ENCODE measurements at regions not wholly inside any gene's neighbourhood (a gene's known extent, or its start where the extent isn't known, plus 50 kb on each side); places are given as distances from the start of the nearest gene placed in this dataset.
A peak's percentile ranks its signal among the peaks of the same experiment; 100 is the strongest.
"Not testable (repeated sequence)": the region's sequence is repeated elsewhere in the genome, so short reads cannot be mapped to it uniquely, and the experiment has no call there.

GRCh38 chr5:138678826-138679225, 74.4 kb upstream of the CTNNA1 start:
- not testable (repeated sequence) for DNase-seq; H3K4me3 Mint-ChIP-seq; ATAC-seq (replicated peaks in 1 of 2); H3K4me1 Mint-ChIP-seq (ENCODE audit: low read depth); H3K27ac Mint-ChIP-seq
- H3K9me3 Mint-ChIP-seq, result peaks cover 8 to 11% of the 10 kb centered on the region in 2 donors
- H3K27me3 Mint-ChIP-seq (ENCODE audit: low read depth), result peaks cover 76% of the 10 kb centered on the region
- peaks cover 8 to 18% of the 10 kb centered on the region in 2 donors for H3K36me3 Mint-ChIP-seq (ENCODE audit: insufficient read depth in 2 of 2)

- Mint-ChIP-seq H3K27ac (no peak overlapping the region), H3K4me1 (ENCODE audit: low read depth) (no peaks in the 10 kb centered on the region), H3K4me3 (no peak overlapping the region), H3K27me3 (ENCODE audit: low read depth) (peaks cover 77% of the 10 kb centered on the region), H3K36me3 (ENCODE audit: insufficient read depth in 2 of 2) (peaks cover 8 to 12% of the 10 kb centered on the region in 2 donors), H3K9me3 (peaks cover 7 to 9% of the 10 kb centered on the region in 2 donors)
- no peak for ATAC-seq (replicated peaks in 1 of 2)
- no peak for DNase-seq
These were observed 75.4 kb upstream of the CTNNA1 start for GRCh38 chr5:138677782-138678181.

GRCh38 chr5:138676556-138677193, 76.5 kb upstream of the CTNNA1 start:
- peaks cover 7 to 9% of the 10 kb centered on the region in 2 donors for H3K9me3 Mint-ChIP-seq
- no peak for DNase-seq

GRCh38 chr5:138676002-138676401, 77.2 kb upstream of the CTNNA1 start:
- no peak for DNase-seq
- H3K4me1 Mint-ChIP-seq (ENCODE audit: low read depth), result no peaks in the 10 kb centered on the region
- peaks cover 7 to 8% of the 10 kb centered on the region in 2 donors for H3K36me3 Mint-ChIP-seq (ENCODE audit: insufficient read depth in 2 of 2)
- no peak overlapping the region for H3K27ac Mint-ChIP-seq
- H3K9me3 Mint-ChIP-seq, result peaks cover 7 to 9% of the 10 kb centered on the region in 2 donors
- no peak for ATAC-seq (replicated peaks in 1 of 2)
- peaks cover 75% of the 10 kb centered on the region for H3K27me3 Mint-ChIP-seq (ENCODE audit: low read depth)
- H3K4me3 Mint-ChIP-seq, result no peak overlapping the region

More at GRCh38 chr5:138676556-138677193, 76.5 kb upstream of the CTNNA1 start:
- ATAC-seq (replicated peaks in 1 of 2), result no peak
- Mint-ChIP-seq H3K4me3 (no peak overlapping the region), H3K27me3 (ENCODE audit: low read depth) (peaks cover 78% of the 10 kb centered on the region), H3K27ac (no peak overlapping the region), H3K4me1 (ENCODE audit: low read depth) (no peaks in the 10 kb centered on the region), H3K36me3 (ENCODE audit: insufficient read depth in 2 of 2) (peaks cover 7 to 11% of the 10 kb centered on the region in 2 donors)

GRCh38 chr5:138668451-138669380, 84.5 kb upstream of the CTNNA1 start:
- peak; percentile 88 to 97 for ATAC-seq (replicated peaks in 1 of 2)

GRCh38 chr5:138667782-138668331, 85.4 kb upstream of the CTNNA1 start:
- H3K27ac Mint-ChIP-seq; H3K9me3 Mint-ChIP-seq; H3K36me3 Mint-ChIP-seq (ENCODE audit: insufficient read depth in 2 of 2); ATAC-seq (replicated peaks in 1 of 2); H3K4me3 Mint-ChIP-seq; DNase-seq: not testable (repeated sequence)
- Mint-ChIP-seq H3K4me1 (ENCODE audit: low read depth) (peaks cover 38% of the 10 kb centered on the region), H3K27me3 (ENCODE audit: low read depth) (peaks cover 67% of the 10 kb centered on the region)

More at GRCh38 chr5:138668451-138669380, 84.5 kb upstream of the CTNNA1 start:
- H3K36me3 Mint-ChIP-seq (ENCODE audit: insufficient read depth in 2 of 2), result peaks cover 1 to 2% of the 10 kb centered on the region in 2 donors
- H3K27me3 Mint-ChIP-seq (ENCODE audit: low read depth), result peaks cover 67% of the 10 kb centered on the region
- DNase-seq, result peak; percentile 49 to 56
- H3K27ac Mint-ChIP-seq, result no peak overlapping the region
- H3K4me1 Mint-ChIP-seq (ENCODE audit: low read depth), result peaks cover 30% of the 10 kb centered on the region
- no peak overlapping the region for H3K4me3 Mint-ChIP-seq
- H3K9me3 Mint-ChIP-seq, result no peaks in the 10 kb centered on the region

- DNase-seq, result no peak
- no peak for ATAC-seq (replicated peaks in 1 of 2)
- Mint-ChIP-seq H3K9me3 (no peaks in the 10 kb centered on the region), H3K4me1 (ENCODE audit: low read depth) (peaks cover 50% of the 10 kb centered on the region), H3K36me3 (ENCODE audit: insufficient read depth in 2 of 2) (peaks cover 0 to 1% of the 10 kb centered on the region in 2 donors), H3K4me3 (no peak overlapping the region), H3K27me3 (ENCODE audit: low read depth) (peaks cover 77% of the 10 kb centered on the region), H3K27ac (no peak overlapping the region)
These were observed 86.9 kb upstream of the CTNNA1 start for GRCh38 chr5:138666226-138666742.

GRCh38 chr5:138665261-138665660, 88.0 kb upstream of the CTNNA1 start:
- no peak for ATAC-seq (replicated peaks in 1 of 2)
- H3K27ac Mint-ChIP-seq, result no peak overlapping the region
- H3K27me3 Mint-ChIP-seq (ENCODE audit: low read depth), result peaks cover 87% of the 10 kb centered on the region

GRCh38 chr5:138664276-138664943, 88.8 kb upstream of the CTNNA1 start:
- H3K27ac Mint-ChIP-seq, result no peak overlapping the region
- DNase-seq, result no peak
- no peak overlapping the region for H3K4me3 Mint-ChIP-seq
- H3K27me3 Mint-ChIP-seq (ENCODE audit: low read depth), result peaks cover 87% of the 10 kb centered on the region
- peaks cover 46% of the 10 kb centered on the region for H3K4me1 Mint-ChIP-seq (ENCODE audit: low read depth)
- peaks cover 0 to 1% of the 10 kb centered on the region in 2 donors for H3K36me3 Mint-ChIP-seq (ENCODE audit: insufficient read depth in 2 of 2)
- no peaks in the 10 kb centered on the region for H3K9me3 Mint-ChIP-seq
- ATAC-seq (replicated peaks in 1 of 2), result no peak

More at GRCh38 chr5:138665261-138665660, 88.0 kb upstream of the CTNNA1 start:
- no peak for DNase-seq
- H3K9me3 Mint-ChIP-seq, result no peaks in the 10 kb centered on the region
- peaks cover 50% of the 10 kb centered on the region for H3K4me1 Mint-ChIP-seq (ENCODE audit: low read depth)
- no peak overlapping the region for H3K4me3 Mint-ChIP-seq
- peaks cover 0 to 1% of the 10 kb centered on the region in 2 donors for H3K36me3 Mint-ChIP-seq (ENCODE audit: insufficient read depth in 2 of 2)

GRCh38 chr5:138663561-138663960, 88.4 kb upstream of the HSPA9 start:
- H3K27me3 Mint-ChIP-seq (ENCODE audit: low read depth), result peaks cover 85% of the 10 kb centered on the region
- peaks cover 0 to 1% of the 10 kb centered on the region in 2 donors for H3K36me3 Mint-ChIP-seq (ENCODE audit: insufficient read depth in 2 of 2)
- ATAC-seq (replicated peaks in 1 of 2) (no peak), DNase-seq (no peak)
- peaks cover 37% of the 10 kb centered on the region for H3K4me1 Mint-ChIP-seq (ENCODE audit: low read depth)
- no peaks in the 10 kb centered on the region for H3K9me3 Mint-ChIP-seq
- H3K27ac Mint-ChIP-seq, result no peak overlapping the region
- no peak overlapping the region for H3K4me3 Mint-ChIP-seq

- Mint-ChIP-seq H3K27me3 (ENCODE audit: low read depth) (peaks cover 87% of the 10 kb centered on the region), H3K27ac (no peak overlapping the region), H3K4me3 (no peak overlapping the region), H3K4me1 (ENCODE audit: low read depth) (peaks cover 32% of the 10 kb centered on the region), H3K36me3 (ENCODE audit: insufficient read depth in 2 of 2) (peaks cover 0 to 1% of the 10 kb centered on the region in 2 donors), H3K9me3 (no peaks in the 10 kb centered on the region)
- DNase-seq (no peak), ATAC-seq (replicated peaks in 1 of 2) (peak in 1 of 2 donors; percentile 60)
These were observed 87.8 kb upstream of the HSPA9 start for GRCh38 chr5:138663009-138663408.

- Mint-ChIP-seq H3K4me1 (ENCODE audit: low read depth) (peaks cover 28% of the 10 kb centered on the region), H3K27me3 (ENCODE audit: low read depth) (peaks cover 90% of the 10 kb centered on the region), H3K9me3 (no peaks in the 10 kb centered on the region), H3K27ac (no peak overlapping the region), H3K4me3 (no peak overlapping the region), H3K36me3 (ENCODE audit: insufficient read depth in 2 of 2) (peaks cover 0 to 1% of the 10 kb centered on the region in 2 donors)
- peak; percentile 42 to 54 for ATAC-seq (replicated peaks in 1 of 2)
- DNase-seq, result peak in 1 of 2 donors; percentile 23
These were observed 87.4 kb upstream of the HSPA9 start for GRCh38 chr5:138662599-138662998.
